Adrenal gland (tissue), 9 donors: ENCODE measurements at regions not wholly inside any gene's neighbourhood (a gene's known extent, or its start where the extent isn't known, plus 50 kb on each side); places are given as distances from the start of the nearest gene placed in this dataset.

Experiments
- DNase-seq, 7 donors: peaks; one replicate each; pipeline ENCODE4 v3.0.0-alpha.2; 2019 to 2020
- H3K27ac ChIP-seq, 5 donors: fragments of 200-600 bp; sonication (generic) in 4 of 5; 1 replicate in 3 of 5; 2 replicates in 2 of 5; pipeline versions ENCODE4 v1.5.1 to v1.8.0; 2016 to 2020; ENCODE audit warnings: mild to moderate bottlenecking in 1 of 5
- H3K27me3 ChIP-seq: fragments of 200-600 bp; 2 replicates; pipeline ENCODE4 v1.8.0; 2021
- H3K36me3 ChIP-seq, 2 donors: fragments of 200-600 bp; replicated peaks in 1 of 2; 1 replicate in 1 of 2; 2 replicates in 1 of 2; pipeline versions ENCODE4 v1.5.1 to v1.8.0; 2018 to 2022
- H3K4me1 ChIP-seq, 2 donors: fragments of 200-600 bp; replicated peaks in 1 of 2; 1 replicate in 1 of 2; 2 replicates in 1 of 2; pipeline versions ENCODE4 v1.5.1 to v1.8.0; 2018 to 2021
- H3K4me3 ChIP-seq, 4 donors: fragments of 200-600 bp; sonication (generic) in 3 of 4; one replicate each; pipeline ENCODE4 v1.5.1; 2016 to 2018
- H3K9me3 ChIP-seq, 3 donors: fragments of 200-600 bp; sonication (generic) in 1 of 3; replicated peaks in 1 of 3; 1 replicate in 2 of 3; 2 replicates in 1 of 3; pipeline versions ENCODE4 v1.5.1 to v1.8.0; 2016 to 2021
- CTCF ChIP-seq, 6 experiments: fragments of 450-650 bp in 4 of 6; fragments of 200-600 bp in 2 of 6; sonication (generic) in 1 of 6; IDR thresholded peaks; 1 replicate in 5 of 6; 2 replicates in 1 of 6; pipeline versions ENCODE4 v1.5.1 to v1.8.0; 2016 to 2021; ENCODE audit warnings: antibody characterized with exemption in 6 of 6, mild to moderate bottlenecking in 2 of 6, moderate library complexity in 1 of 6
- POLR2A ChIP-seq, 2 donors: fragments of 450-650 bp; IDR thresholded peaks; one replicate each; pipeline ENCODE4 v1.6.1; 2017; ENCODE audit warnings: antibody characterized with exemption in 2 of 2, mild to moderate bottlenecking in 2 of 2, moderate library complexity in 1 of 2
- WGBS, 4 donors: extraction: QIAGEN DNeasy Blood & Tissue Kit in 2 of 4; methylation state at CpG; one replicate each; pipeline versions ENCODE4 v1.1.5 to v1.1.7; 2013 to 2017; 5-methylcytosine and 5-hydroxymethylcytosine counted together
- intact Hi-C, 2 donors: fragments of 100-400 bp; cut with DNase I; formaldehyde crosslinking; loops; one replicate each; pipeline versions ENCODE4 v1.14.1 to v1.15.0; 2022 to 2023
- donor health status: healthy with polysubstance abuse.
- donor health status: Bipolar disorder and iron deficiency.
- donor health status: DM: yes; HTN: yes; CAD: no.
- donor health status: DM: no; HTN: no; CAD: no.
- donor health status: DM: no; HTN: no; CAD: no.

- Histone ChIP-seq H3K4me1 (no peaks in the 10 kb centered on the region), H3K4me3 (no peak overlapping the region), H3K27ac (peak overlapping the region in 1 of 5 donors; percentile 30), H3K36me3 (no peaks in the 10 kb centered on the region), H3K27me3 (no peaks in the 10 kb centered on the region), H3K9me3 (no peaks in the 10 kb centered on the region)
- intact Hi-C loops: no loop called here
- DNase-seq: peak in 1 of 7 donors; percentile 45
- WGBS, 4 donors: 68 to 87% (median 76%) methylated on average over 4 of the region's 4 CpGs
- TF ChIP-seq CTCF (IDR thresholded peaks at IDR 0.05) (no peak), POLR2A (IDR thresholded peaks at IDR 0.05) (no peak)
These were observed 73.2 kb upstream of the SH3PXD2B start for GRCh38 chr5:172527559-172527958.

- H3K9me3 ChIP-seq: no peaks in the 10 kb centered on the region
- no peak overlapping the region for H3K27ac ChIP-seq
- no peak overlapping the region for H3K4me3 ChIP-seq
- no peaks in the 10 kb centered on the region for H3K36me3 ChIP-seq
- TF ChIP-seq POLR2A (IDR thresholded peaks at IDR 0.05) (no peak), CTCF (IDR thresholded peaks at IDR 0.05) (no peak)
- peak in 1 of 7 donors; percentile 14 for DNase-seq
- H3K4me1 ChIP-seq: no peaks in the 10 kb centered on the region
- no peaks in the 10 kb centered on the region for H3K27me3 ChIP-seq
- intact Hi-C loops: no loop called here
- WGBS, 4 donors: 67 to 91% (median 80%) methylated on average over 5 of the region's 5 CpGs
These were observed 71.7 kb upstream of the SH3PXD2B start for GRCh38 chr5:172525996-172526360.

GRCh38 chr5:172525307-172525995, 71.1 kb upstream of the SH3PXD2B start:
- Histone ChIP-seq H3K4me1 (no peaks in the 10 kb centered on the region), H3K27me3 (no peaks in the 10 kb centered on the region), H3K9me3 (no peaks in the 10 kb centered on the region), H3K4me3 (no peak overlapping the region), H3K36me3 (no peaks in the 10 kb centered on the region), H3K27ac (no peak overlapping the region)
- intact Hi-C loops: no loop called here
- peak in 1 of 7 donors; percentile 28 for DNase-seq
- TF ChIP-seq CTCF (IDR thresholded peaks at IDR 0.05) (no peak), POLR2A (IDR thresholded peaks at IDR 0.05) (no peak)
- WGBS, 4 donors: 91 to 97% (median 97%) methylated on average over 5 of the region's 5 CpGs

GRCh38 chr5:172524573-172525021, 70.3 kb upstream of the SH3PXD2B start:
- intact Hi-C loops: no loop called here
- TF ChIP-seq CTCF (IDR thresholded peaks at IDR 0.05) (no peak), POLR2A (IDR thresholded peaks at IDR 0.05) (no peak)
- Histone ChIP-seq H3K27me3 (no peaks in the 10 kb centered on the region), H3K4me3 (no peak overlapping the region), H3K4me1 (no peaks in the 10 kb centered on the region), H3K36me3 (no peaks in the 10 kb centered on the region), H3K27ac (no peak overlapping the region), H3K9me3 (no peaks in the 10 kb centered on the region)
- WGBS, 4 donors: 92 to 97% (median 94%) methylated on average over 4 to 6 of the region's 6 CpGs
- DNase-seq: peak in 1 of 7 donors; percentile 51
